Right forelimb (tissue), 1 donor: ENCODE measurements at regions not wholly inside any gene's neighbourhood (a gene's known extent, or its start where the extent isn't known, plus 50 kb on each side); places are given as distances from the start of the nearest gene placed in this dataset.
"Not testable (repeated sequence)": the region's sequence is repeated elsewhere in the genome, so short reads cannot be mapped to it uniquely, and the experiment has no call there.

Source experiments
- DNase-seq: peaks from one replicate; pipeline ENCODE4 v3.0.0-alpha.2; 2018

- no peak for DNase-seq
Measured at GRCh38 chr1:191371626-191372025, 786.6 kb upstream of the RGS18 start.

- no peak for DNase-seq
Measured at GRCh38 chr1:191388283-191388682, 770.0 kb upstream of the RGS18 start.

- no peak for DNase-seq
Measured at GRCh38 chr1:191396622-191397021, 761.6 kb upstream of the RGS18 start.

- DNase-seq: no peak
Measured at GRCh38 chr1:191398551-191398950, 759.7 kb upstream of the RGS18 start.

GRCh38 chr1:191405417-191405816 is 752.8 kb upstream of the RGS18 start:
- no peak for DNase-seq

GRCh38 chr1:191414981-191415640 is 743.2 kb upstream of the RGS18 start:
- no peak for DNase-seq

- no peak for DNase-seq
Measured at GRCh38 chr1:191419842-191420241, 738.4 kb upstream of the RGS18 start.

- DNase-seq: no peak
Measured at GRCh38 chr1:191427593-191427992, 730.7 kb upstream of the RGS18 start.

GRCh38 chr1:191432817-191433216 is 725.4 kb upstream of the RGS18 start:
- no peak for DNase-seq

GRCh38 chr1:191438979-191439378 is 719.3 kb upstream of the RGS18 start:
- DNase-seq: no peak

- DNase-seq: not testable (repeated sequence)
Measured at GRCh38 chr1:191448279-191448678, 710.0 kb upstream of the RGS18 start.

GRCh38 chr1:191452586-191452985 is 705.7 kb upstream of the RGS18 start:
- DNase-seq: no peak

- DNase-seq: no peak
Measured at GRCh38 chr1:191453487-191453886, 704.8 kb upstream of the RGS18 start.

GRCh38 chr1:191457889-191458288 is 700.4 kb upstream of the RGS18 start:
- DNase-seq: no peak

GRCh38 chr1:191460234-191460633 is 698.0 kb upstream of the RGS18 start:
- no peak for DNase-seq

GRCh38 chr1:191483988-191484387 is 674.3 kb upstream of the RGS18 start:
- no peak for DNase-seq

- no peak for DNase-seq
Measured at GRCh38 chr1:191490303-191490702, 668.0 kb upstream of the RGS18 start.

- DNase-seq: no peak
Measured at GRCh38 chr1:191495040-191495439, 663.2 kb upstream of the RGS18 start.

GRCh38 chr1:191498318-191498717 is 659.9 kb upstream of the RGS18 start:
- DNase-seq: no peak

- DNase-seq: no peak
Measured at GRCh38 chr1:191498825-191499224, 659.4 kb upstream of the RGS18 start.

GRCh38 chr1:191504999-191505398 is 653.3 kb upstream of the RGS18 start:
- DNase-seq: no peak

GRCh38 chr1:191508239-191508638 is 650.0 kb upstream of the RGS18 start:
- no peak for DNase-seq

GRCh38 chr1:191511480-191511879 is 646.8 kb upstream of the RGS18 start:
- DNase-seq: not testable (repeated sequence)

- no peak for DNase-seq
Measured at GRCh38 chr1:191517826-191518225, 640.4 kb upstream of the RGS18 start.

GRCh38 chr1:191519519-191519918 is 638.7 kb upstream of the RGS18 start:
- no peak for DNase-seq
